GM18909 (cell line): ENCODE measurements at regions not wholly inside any gene's neighbourhood (a gene's known extent, or its start where the extent isn't known, plus 50 kb on each side); places are given as distances from the start of the nearest gene placed in this dataset.
"Not testable (repeated sequence)": the region's sequence is repeated elsewhere in the genome, so short reads cannot be mapped to it uniquely, and the experiment has no call there.

ENCODE experiments used
- ATAC-seq: cut with Tn5 transposase; IDR thresholded peaks from one replicate; pipeline ENCODE4 v1.9.1; 2021; ENCODE audit warnings: mild to moderate bottlenecking; ENCODE audit not compliant: unreplicated experiment, poor library complexity

DNA sequence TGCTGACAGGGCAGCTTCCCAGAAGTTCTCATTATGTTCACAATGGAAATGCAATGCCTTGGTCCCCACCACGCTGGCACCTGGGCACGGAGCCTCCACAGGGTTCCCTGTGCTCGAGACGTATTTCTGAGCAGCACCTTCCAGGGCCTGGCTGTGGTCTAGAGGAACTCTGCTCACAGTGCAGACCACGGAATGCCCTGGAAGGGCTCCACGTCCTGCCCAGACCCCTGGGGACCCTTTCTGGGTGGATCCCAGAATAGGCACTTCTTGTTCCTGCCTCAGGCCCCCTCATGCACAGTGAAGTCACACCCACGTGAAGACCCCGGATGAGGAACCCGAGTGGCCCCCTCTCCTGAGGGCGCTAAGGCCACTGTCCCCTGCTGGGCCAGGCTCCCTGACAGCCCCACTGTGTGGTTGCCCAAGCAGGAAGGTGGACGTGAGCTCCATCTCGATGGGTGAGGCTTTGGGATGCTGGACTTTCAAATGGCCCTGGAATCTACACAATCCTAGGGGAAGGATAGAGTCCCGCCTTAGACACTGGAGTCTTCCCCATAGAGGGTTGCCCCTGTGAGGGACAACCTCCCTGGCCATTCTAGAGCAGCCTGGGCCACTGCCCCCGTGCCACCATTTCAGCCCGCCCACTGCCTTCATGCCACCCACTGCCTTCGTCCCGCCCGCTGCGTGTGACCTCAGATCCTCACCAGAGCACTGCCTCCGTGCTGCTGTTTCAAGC is 1106.8 kb downstream of the BRD1 start:
- no peak for ATAC-seq

DNA sequence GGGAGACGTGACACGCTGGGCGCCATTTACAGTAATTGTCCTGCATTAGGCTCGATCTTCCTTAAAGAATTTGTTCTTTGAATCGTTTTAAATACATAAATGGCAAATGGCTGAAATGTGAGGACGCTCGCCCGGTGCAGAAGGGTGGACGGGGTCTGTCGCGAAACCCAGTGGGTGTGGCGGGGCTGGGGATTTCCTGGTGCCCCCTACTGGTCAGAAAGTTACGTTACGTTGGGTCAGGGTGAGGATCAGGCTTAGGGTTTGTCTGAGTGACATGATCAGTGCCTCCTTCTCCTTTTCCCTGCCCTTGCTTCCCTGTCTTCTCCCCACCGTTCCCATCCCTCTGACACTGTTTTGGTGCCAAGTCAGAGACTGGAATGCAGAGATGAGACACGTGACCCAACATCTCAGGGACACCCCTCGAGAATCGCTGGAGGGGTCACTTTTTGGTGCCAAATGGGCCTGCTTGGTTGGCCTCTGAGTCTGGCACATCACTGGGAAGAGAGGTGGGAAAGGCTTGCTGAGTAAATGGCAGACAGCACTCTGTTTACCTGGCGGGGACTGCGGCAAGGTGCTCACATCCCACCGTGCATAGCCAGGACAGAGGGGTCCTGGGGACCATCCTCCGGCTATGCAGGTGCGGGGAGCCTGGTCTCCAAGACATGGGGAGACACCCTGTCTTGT is 1107.6 kb downstream of the BRD1 start:
- ATAC-seq: no peak

DNA sequence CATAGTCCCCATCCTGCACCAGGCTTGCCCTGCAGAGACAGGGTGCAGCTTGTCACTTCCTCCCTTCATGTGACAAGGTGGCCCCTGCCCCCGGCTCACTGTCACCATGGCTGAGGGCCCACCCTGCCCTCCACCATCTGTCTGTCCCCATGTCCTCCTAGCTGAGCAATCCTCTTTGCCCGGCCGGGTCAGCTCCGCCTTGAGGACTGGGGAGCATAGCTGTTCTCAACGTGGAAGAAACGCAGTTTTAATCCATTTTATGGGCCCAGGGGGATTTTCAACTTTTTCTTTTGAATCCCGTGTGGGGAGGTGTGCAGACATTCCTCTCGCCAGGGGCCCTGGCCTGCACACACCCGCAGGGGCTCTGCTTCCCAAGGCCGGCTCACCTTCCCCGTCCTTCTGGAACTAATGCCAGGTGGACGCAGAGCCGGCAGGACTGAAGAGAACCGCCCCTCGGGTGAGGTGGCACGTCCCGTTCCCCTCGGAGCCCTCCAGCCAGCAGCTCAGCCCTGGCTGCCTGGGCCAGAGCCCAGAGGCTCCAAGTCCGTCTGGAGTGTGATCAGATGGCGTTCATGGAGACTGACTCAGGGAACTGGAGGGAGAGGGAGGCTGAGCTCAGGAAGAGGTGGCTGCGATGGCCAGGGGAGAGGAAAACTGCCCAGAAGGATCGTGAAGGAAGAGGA is 1108.7 kb downstream of the BRD1 start:
- ATAC-seq: no peak

DNA sequence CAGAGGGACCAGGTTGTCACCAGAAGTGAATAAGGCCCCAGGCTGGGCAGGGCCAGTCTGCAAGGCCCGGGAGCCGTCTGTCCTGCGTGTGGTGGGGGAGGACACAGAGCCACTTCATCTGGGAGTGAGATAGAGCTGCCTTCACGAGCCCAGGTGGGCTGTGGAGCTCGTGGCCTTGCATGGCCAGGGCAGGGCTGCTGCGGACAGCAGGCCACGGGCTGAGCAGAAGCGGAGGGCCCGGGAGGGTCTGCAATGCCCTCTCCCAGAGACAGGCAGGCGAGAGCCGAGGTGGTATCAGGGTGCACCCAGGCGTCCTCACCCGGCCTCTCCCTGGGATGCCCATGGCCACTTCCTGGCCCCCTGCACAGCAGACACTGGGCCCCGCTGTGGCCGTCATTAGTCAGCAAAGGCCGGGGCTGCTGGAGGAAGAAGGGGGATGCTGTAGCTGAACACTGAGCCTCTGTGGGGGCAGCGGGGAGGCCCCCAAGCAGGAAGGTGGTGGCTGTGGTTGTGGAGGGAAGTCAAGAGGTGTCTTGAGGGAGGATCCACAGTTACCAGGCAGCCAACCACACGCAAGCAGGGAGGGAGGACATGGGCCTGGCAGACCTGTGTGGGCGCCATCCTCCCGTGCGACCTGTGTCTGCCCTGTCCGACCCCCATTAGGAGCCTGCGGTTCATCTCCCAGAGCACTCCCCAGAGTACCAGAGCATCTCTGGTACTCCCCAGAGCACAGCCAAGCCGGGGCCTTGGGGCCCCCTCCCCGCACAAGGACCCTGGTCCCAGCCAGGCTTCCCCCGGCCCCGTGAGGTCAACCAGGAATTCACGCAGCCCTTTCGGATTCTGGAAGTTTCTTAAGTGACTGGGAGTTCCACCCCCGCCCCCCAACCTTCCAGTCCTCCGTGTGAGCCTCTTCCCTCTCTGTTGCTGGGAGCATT is 1109.5 kb downstream of the BRD1 start:
- no peak for ATAC-seq

DNA sequence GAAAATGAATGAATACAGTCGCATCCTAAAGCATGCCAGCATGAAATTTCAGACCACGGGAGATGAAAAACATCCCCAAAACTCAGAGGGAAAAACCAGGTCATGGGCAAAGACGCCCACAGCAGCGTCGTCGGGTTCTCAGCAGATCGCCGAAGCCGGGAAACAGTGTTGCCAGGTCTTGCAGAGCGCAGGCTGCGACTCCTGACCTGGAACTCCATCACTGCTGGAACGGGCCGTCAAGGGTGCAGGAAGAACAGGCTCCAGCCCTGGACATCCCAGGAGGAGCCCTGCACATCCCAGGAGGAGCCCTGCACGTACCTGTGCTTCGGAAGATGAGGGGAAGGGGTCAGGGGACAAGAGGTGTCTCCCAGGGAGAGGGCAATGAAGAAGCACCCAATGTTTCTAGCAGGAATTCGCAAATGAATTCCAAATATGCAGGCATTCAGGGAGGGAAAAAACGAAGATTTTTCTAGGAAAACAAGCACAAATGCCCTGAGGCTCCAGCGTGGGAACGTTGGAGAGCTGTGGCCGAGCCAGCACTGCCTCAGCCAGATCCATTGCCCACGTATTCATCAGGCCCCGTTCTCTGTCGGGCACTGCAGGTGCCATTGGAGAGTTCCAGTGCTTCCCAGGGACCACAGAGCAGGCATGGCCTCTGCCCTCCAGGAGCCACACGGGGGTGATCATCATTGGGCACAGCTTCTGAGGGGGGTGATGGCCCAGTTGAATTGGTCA is 1110.4 kb downstream of the BRD1 start:
- ATAC-seq: no peak

DNA sequence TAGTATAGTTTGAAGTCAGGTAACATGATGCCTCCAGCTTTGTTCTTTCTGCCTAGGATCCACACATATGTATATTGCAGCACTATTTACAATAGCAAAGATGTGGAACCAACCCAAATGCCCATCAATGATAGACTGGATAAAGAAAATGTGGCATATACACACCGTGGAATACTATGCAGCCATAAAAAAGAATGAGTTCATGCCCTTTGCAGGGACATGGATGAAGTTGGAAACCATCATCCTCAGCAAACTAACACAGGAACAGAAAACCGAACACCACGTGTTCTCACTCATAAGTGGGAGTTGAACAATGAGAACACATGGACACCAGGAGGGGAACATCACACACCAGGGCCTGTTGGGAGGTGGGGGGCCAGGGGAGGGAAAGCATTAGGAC is 1111.5 kb downstream of the BRD1 start:
- not testable (repeated sequence) for ATAC-seq

DNA sequence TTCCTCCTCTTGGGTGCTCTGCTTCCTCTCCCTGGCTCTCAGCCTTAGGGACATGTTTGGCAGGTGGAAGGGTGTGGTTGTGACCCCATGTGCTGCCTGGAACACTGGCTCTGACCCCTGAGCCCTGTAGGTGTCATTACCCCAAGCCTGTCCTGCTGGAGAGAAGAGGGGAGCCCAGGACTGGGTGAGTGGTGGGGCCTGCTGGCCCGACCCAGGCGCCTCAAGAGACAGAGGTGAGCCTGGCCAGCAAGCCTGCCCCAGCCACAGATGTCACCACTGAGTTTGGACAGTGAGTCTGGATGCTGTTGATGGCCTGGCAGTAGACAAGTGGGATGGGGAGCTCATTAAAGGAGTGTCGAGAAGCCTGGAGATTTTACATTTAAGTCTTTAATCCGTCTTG is 1112.2 kb downstream of the BRD1 start:
- ATAC-seq: no peak

DNA sequence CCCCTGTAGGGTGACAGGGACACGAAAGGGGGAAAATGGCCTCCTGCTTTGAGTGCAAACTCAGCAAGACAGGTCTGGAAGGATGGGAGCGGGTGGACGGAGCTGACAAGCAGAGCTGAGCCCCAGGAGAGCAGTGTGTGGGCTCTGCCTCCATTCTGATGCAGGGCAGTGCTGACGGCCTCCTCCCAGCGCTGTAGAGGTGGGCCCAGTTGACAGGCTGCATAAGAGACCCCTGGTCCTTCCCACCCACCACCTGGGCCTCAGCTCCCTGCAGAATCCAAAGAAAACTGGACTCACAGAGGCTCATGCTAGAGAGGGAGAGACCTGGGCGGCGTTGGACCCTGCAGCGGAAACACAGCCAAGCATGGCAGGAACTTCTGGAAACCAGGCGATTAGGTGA is 1113.4 kb downstream of the BRD1 start:
- no peak for ATAC-seq

DNA sequence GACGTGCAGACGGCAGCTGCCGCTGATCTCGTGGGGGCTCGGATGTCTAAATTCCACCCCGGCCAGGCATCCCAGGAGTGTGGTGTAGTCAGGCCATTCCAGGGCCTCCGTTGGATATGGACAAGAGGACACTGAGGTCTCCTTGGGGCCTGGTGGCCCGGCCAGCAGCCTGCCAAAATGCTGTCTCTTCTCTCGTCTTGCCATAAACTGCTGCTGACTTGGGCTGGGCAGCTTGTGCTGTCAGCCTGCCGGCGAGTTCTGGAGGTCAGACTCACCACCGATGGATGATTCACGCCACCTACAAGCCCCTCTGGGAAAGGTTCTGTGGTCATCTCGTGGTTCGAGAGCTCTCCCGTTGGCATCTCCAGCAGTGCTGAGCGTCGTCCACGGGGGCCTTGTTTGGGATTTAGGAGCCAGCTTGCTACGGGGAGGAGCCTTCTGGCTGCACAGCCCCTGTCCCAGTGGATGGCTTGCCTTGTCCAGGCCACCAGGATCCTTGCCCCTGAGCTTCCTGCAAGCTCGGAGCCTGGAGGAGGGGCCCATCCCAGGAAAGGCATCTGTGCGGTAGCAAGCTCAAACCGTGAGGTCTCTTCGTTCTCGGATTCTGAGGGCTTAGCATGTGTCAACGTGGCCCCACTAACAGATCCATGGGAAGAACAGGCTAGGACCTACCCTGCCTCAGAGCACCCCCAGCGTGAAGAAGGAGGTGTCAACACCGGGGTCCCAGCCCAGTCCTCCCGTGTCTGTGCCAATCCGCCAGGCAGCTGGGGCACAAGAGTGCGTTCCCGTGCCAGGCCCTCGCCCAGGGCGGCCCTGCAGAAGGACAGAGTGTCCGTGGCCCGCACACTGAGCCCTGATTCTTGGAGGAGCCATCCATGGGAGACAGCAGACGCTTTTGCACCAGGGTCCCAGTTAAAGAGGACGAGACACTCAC is 1114.1 kb downstream of the BRD1 start:
- no peak for ATAC-seq

DNA sequence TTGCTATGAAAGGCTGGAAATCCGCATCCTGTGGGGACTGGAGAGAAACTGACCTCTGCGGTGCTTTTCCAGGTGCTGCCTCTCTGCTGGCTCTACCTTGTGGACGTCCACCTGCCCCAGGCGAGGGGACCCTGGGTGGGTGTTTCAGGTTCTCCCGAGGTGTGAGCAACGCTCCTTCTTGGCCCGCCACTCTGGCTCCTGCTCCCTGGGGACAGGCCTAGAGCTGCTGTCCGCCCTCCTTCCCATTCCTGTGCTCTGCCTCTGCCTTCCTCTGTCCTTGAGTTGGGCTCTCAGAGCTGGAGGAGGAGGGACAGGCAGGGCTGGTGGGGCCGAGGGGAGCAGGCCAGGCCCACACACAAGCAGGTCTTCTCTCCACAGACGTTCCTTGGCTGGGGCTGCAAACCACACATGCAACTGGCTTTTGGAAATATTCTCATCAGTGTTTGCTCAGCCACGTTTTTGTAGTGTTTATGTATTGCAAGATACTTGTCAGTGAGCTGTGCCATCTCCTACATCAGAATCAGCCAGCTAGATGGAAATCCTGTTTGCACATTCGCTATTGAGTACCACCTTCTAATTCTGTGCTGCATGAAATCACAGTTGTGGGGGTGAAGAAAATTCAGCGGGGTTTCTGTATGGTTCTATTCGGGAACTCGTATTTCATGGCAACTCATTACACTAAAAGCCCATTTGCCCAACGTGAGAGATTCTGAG is 1115.0 kb downstream of the BRD1 start:
- no peak for ATAC-seq

DNA sequence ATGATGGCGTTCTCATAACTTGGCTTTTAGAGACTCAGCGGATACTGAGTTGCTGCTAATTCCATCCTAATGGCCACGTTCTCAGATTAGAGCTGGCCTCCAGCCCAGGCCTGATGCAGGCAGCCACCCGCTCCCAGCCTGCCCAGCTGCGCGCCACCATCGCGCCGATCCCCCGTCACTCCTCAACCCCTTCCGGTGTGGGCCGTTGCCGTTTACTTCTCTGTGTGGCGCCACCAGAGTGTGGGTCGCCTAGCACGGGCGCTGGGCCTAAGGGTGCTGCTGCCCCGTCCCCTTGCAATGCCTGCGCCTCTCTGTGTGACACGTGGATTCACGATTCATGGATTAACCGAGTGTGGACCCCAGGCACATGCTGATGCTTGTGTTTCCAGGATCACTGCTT is 1116.0 kb downstream of the BRD1 start:
- ATAC-seq: no peak

DNA sequence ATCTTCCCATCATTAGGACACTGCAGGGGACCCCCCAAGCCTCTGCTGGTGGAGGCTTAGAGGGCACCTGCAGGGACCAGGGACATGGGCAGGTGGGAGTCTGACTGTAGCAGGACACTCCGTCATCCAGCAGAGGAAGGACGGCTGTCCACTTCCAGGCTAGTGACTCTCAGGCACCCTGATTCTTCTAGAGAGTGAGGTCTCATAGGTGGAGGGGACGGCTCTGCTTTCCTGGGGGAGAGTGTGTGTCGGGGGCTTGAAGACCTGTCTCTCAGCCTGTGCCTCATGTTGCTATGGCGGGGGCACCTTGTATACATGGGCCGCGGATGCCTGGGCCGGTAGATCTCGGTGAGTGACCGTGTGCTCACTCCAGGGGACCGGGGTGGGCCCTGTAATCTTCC is 1116.6 kb downstream of the BRD1 start:
- no peak for ATAC-seq

DNA sequence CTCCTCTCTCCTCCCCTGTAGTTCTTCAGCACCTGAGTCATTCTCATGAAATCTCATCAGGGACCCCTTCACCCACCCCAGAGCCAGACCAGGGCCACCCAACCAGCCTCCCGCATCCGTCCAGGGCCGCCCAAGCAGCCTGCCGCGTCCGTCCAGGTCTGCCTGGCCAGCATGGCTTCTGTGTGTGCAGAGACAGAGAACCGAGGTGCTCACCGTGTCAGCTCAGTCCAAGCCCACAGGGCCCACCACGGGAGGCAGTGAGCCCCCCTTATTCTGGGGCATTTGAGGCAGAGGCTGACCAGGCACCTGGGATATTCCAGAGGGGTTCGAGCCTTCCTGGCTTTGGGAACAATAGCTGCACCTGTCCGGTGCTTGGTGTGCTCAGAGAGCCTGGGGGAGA is 1117.3 kb downstream of the BRD1 start:
- ATAC-seq: no peak

DNA sequence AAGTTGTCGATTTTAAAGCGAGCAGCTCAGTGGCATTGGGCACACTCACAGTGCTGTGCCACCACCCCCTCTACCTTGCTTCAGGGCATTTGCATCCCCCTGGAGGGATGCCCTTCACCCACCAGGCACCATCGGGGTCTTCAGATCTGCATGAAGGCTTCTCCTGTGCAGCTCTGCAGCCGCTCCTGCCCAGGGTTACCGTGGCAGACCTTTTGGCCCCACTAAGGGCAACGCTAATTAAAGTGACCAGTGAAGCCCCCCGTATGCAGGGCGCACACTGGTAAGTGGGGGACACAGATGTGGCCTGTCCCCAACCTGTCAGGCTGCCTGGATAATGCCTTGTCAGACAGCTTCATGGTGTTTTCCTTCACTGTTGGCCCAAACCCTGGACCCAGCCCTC is 1117.7 kb downstream of the BRD1 start:
- ATAC-seq: no peak

DNA sequence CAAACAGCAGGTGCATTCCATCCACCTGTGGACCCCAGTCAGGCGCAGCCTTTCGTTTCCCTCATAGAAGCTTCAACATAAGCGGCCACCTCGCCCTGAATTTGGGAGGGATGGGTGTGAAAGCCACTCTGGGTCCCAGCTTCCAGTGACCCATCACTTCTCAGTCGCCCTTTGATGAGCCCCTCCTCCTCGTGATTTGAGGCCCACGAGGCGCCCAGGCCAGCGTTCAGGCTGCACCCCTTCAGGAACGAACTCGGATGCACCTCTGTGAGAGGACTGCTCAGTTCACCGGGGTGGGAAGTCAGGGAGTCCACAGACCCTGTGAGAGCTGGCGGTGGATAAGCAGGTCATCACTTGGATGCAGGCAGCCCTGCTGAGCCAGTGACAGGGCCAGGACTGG is 1118.2 kb downstream of the BRD1 start:
- ATAC-seq: no peak

DNA sequence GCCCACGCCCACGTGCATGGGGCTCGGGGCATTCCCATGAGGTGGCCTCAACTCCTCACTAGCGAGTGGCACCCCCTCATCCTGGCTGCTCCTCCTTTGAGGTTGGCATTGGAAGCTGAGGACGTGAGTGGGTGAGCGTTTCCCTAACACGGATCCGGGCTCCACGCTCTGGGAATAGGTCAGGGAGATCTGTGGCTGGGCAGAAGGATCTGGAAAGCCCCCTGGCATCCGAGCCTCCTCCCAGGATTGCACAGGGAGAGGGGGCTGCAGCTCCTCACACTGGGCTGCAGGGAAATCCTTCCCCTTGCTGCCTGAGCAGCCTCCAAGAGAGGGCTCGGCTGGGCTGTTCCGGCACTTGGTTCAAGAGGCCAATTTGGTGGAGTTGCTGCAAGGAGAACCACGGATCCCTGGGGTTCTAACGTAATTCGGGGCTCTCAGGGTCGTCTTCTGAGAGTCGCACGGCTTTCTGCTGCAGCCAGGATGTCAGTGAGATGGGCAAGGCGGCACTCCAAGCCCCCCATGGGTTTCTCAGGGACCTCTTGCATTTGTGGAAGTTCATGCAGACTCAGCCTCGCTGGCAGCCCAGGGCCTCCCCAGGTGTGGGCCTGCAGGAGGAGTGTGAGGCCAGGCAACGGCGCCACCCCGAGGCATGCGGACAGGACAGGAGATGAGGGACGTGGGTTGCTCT is 1119.0 kb downstream of the BRD1 start:
- no peak for ATAC-seq

DNA sequence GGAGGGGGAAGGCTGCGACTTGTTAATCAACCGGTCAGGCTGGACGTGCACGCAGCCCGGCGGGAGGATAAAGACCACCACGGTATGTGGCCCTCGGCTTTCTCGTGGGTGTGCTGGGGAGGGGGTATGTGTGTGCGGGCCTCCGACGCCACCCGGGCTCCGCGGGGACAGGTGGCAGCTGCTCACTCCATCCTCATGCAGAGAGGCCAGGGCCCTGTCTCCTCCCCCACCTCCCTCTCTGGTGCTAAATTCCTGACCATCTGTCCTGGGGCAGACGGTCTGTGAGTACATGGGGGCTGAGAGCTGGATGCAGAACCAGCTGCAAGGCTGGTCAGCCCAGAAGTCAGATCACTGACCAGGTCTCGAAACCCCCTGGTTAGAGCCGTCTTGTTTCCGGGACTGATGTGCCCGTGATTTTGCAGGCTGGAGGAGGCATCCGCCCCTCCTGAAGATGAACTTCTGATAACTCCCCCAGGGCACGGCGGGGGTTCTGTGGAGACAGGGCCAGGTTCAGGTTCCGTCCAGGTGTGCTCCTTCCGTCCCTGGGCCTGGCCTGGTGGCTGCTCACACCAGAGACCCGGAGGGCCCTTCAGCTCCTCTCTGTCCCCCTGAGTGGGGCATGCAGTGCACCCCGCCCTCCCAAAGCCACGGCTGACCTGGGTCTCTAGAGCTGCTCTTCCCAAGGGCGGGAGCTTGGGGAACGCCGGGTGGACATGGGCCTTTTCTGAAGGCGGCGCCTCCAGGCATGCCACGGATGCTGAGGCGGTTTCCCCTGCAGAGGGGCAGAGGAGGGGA is 1119.7 kb downstream of the BRD1 start:
- no peak for ATAC-seq
